Tibial artery (tissue), 4 donors: ENCODE measurements at regions not wholly inside any gene's neighbourhood (a gene's known extent, or its start where the extent isn't known, plus 50 kb on each side); places are given as distances from the start of the nearest gene placed in this dataset.

Experiments used
- DNase-seq, 2 donors: peaks; one replicate each; pipeline ENCODE4 v3.0.0-alpha.2; 2019
- H3K27ac ChIP-seq, 2 donors: fragments of 200-600 bp; sonication (generic) in 1 of 2; 1 replicate in 1 of 2; 2 replicates in 1 of 2; pipeline ENCODE4 v1.5.1; 2018 to 2019; ENCODE audit warnings: mild to moderate bottlenecking in 1 of 2
- H3K27me3 ChIP-seq, 2 donors: fragments of 200-600 bp; sonication (generic) in 1 of 2; one replicate each; pipeline versions ENCODE4 v1.5.1 to v1.6.0; 2016 to 2019
- H3K36me3 ChIP-seq, 3 donors: fragments of 200-600 bp; sonication (generic) in 2 of 3; one replicate each; pipeline ENCODE4 v1.5.1; 2016 to 2019; ENCODE audit warnings: mild to moderate bottlenecking in 2 of 3
- H3K4me1 ChIP-seq, 4 donors: fragments of 200-600 bp; sonication (generic) in 2 of 4; 1 replicate in 3 of 4; 2 replicates in 1 of 4; pipeline ENCODE4 v1.5.1; 2016 to 2019
- H3K4me3 ChIP-seq, 2 donors: fragments of 200-600 bp; sonication (generic) in 1 of 2; 1 replicate in 1 of 2; 2 replicates in 1 of 2; pipeline ENCODE4 v1.5.1; 2018 to 2019; ENCODE audit warnings: mild to moderate bottlenecking in 2 of 2
- H3K9me3 ChIP-seq, 3 donors: fragments of 200-600 bp; sonication (generic) in 1 of 3; one replicate each; pipeline ENCODE4 v1.5.1; 2016 to 2019
- intact Hi-C: fragments of 100-400 bp; cut with DNase I; formaldehyde crosslinking; loops from one replicate; pipeline ENCODE4 v1.15.0; 2023; ENCODE audit warnings: low total_unique reads
- TF ChIP-seq, protein P1 (sequence below), 2 experiments: fragments of 200-600 bp in 1 of 2; fragments of 450-650 bp in 1 of 2; IDR thresholded peaks; one replicate each; pipeline ENCODE4 v1.5.1; 2017 to 2019; ENCODE audit warnings: antibody characterized with exemption in 2 of 2, mild to moderate bottlenecking in 1 of 2, moderate library complexity in 1 of 2

- DNase-seq, result no peak
- TF ChIP-seq, protein P1, sequence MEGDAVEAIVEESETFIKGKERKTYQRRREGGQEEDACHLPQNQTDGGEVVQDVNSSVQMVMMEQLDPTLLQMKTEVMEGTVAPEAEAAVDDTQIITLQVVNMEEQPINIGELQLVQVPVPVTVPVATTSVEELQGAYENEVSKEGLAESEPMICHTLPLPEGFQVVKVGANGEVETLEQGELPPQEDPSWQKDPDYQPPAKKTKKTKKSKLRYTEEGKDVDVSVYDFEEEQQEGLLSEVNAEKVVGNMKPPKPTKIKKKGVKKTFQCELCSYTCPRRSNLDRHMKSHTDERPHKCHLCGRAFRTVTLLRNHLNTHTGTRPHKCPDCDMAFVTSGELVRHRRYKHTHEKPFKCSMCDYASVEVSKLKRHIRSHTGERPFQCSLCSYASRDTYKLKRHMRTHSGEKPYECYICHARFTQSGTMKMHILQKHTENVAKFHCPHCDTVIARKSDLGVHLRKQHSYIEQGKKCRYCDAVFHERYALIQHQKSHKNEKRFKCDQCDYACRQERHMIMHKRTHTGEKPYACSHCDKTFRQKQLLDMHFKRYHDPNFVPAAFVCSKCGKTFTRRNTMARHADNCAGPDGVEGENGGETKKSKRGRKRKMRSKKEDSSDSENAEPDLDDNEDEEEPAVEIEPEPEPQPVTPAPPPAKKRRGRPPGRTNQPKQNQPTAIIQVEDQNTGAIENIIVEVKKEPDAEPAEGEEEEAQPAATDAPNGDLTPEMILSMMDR (IDR thresholded peaks at IDR 0.05), result no peak
- Histone ChIP-seq H3K4me1 (no peaks in the 10 kb centered on the region), H3K36me3 (no peaks in the 10 kb centered on the region), H3K27me3 (peaks cover 0 to 18% of the 10 kb centered on the region in 2 donors), H3K4me3 (no peak overlapping the region), H3K27ac (no peak overlapping the region), H3K9me3 (peaks cover 0 to 3% (median 0%) of the 10 kb centered on the region in 3 donors)
- intact Hi-C loops, result no loop called here
Observed at GRCh38 chr1:34372891-34373290, 196.2 kb downstream of the C1orf94 start.

DNA sequence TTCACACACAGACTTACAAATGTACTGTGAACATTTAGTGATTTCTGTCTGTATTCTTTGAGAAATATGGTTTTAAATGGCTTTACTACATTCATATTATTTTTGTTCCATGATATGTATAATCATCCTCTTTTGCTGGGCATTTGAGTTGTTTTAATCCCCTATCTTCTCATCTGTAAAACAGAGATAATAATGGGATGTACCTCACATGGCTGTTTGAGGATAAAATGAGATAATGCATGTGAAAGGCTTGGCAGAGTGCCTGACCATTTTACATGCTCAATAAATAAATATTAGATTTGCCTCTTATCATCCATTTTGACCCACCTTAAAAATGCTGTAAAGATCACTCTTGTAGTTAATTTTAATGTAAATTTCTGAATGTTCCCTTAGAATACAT, 197.2 kb downstream of the C1orf94 start:
- TF ChIP-seq, protein P1 (IDR thresholded peaks at IDR 0.05), result no peak
- Histone ChIP-seq H3K9me3 (peaks cover 0 to 3% (median 0%) of the 10 kb centered on the region in 3 donors), H3K27ac (no peak overlapping the region), H3K36me3 (no peaks in the 10 kb centered on the region), H3K4me3 (no peak overlapping the region), H3K27me3 (peaks cover 0 to 27% of the 10 kb centered on the region in 2 donors), H3K4me1 (no peaks in the 10 kb centered on the region)
- no peak for DNase-seq
- intact Hi-C loops, result no loop called here

- intact Hi-C loops, result no loop called here
- Histone ChIP-seq H3K4me3 (no peak overlapping the region), H3K4me1 (no peaks in the 10 kb centered on the region), H3K27ac (no peak overlapping the region), H3K9me3 (peaks cover 0 to 3% (median 0%) of the 10 kb centered on the region in 3 donors), H3K27me3 (peaks cover 0 to 45% of the 10 kb centered on the region in 2 donors), H3K36me3 (no peaks in the 10 kb centered on the region)
- TF ChIP-seq, protein P1 (IDR thresholded peaks at IDR 0.05), result no peak
- DNase-seq, result no peak
Observed at GRCh38 chr1:34376531-34376930, 199.8 kb downstream of the C1orf94 start.

DNA sequence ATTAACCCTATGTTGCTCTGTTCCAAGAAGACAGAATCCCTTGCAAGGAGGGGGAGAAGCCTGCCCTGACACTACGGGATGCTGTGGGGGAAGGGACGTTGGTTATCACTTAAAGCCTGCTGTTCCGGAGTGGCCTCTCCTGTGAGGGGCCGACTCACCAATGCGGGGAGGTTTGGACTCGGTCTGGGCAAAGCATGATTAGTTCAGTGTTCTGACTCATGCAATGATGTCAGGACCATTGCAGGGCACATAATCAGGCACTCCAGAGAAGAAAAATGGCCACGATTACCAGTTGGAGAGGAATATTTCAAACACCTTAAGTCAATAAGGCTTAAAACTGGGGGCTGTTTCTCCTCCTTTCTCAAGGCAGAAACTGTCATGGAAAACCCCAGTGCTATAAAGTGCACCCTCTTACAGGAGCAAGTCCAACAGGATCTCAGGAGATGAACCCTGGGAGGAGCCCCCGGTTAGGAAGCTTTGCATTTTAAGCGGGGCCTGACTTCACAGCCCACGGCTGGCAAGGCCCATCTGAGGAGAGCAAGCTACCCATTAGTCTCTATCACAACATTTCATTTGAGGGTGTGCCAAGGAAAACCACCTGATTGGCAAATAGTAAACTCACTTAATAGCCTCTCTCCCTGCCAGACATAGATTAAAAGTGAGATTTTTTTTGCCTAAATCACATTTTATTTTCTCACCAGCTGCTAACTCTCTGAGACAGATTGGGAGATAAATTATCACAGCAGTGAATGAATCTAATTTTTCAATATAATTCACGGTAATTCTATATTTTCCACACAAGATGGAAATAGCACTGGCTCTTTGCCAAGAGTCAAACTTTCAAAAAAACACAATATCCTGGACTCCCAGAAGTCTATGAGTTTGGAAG, 202.5 kb downstream of the C1orf94 start:
- no peak for DNase-seq
- Histone ChIP-seq H3K36me3 (no peaks in the 10 kb centered on the region), H3K9me3 (peaks cover 0 to 3% (median 0%) of the 10 kb centered on the region in 3 donors), H3K27me3 (peaks cover 0 to 39% of the 10 kb centered on the region in 2 donors), H3K27ac (no peak overlapping the region), H3K4me3 (no peak overlapping the region), H3K4me1 (no peaks in the 10 kb centered on the region)
- intact Hi-C loops, result no loop called here
- TF ChIP-seq, protein P1 (IDR thresholded peaks at IDR 0.05), result no peak

- TF ChIP-seq, protein P1 (IDR thresholded peaks at IDR 0.05), result no peak
- Histone ChIP-seq H3K4me3 (no peak overlapping the region), H3K4me1 (no peaks in the 10 kb centered on the region), H3K27me3 (peaks cover 0 to 39% of the 10 kb centered on the region in 2 donors), H3K36me3 (no peaks in the 10 kb centered on the region), H3K9me3 (peaks cover 0 to 3% (median 0%) of the 10 kb centered on the region in 3 donors), H3K27ac (no peak overlapping the region)
- DNase-seq, result no peak
- intact Hi-C loops, result no loop called here
Observed at GRCh38 chr1:34379911-34380310, 203.2 kb downstream of the C1orf94 start.
